Mammary epithelial cell (primary cell): ENCODE measurements at regions not wholly inside any gene's neighbourhood (a gene's known extent, or its start where the extent isn't known, plus 50 kb on each side); places are given as distances from the start of the nearest gene placed in this dataset.

Source experiments
- EZH2 ChIP-seq: IDR thresholded peaks from 2 replicates; pipeline ENCODE4 v1.6.1; 2012; ENCODE audit warnings: low read length, inconsistent platforms, borderline replicate concordance
- TF ChIP-seq, protein P1 (sequence below), 2 donors: IDR thresholded peaks in 1 of 2; conservative IDR thresholded peaks in 1 of 2; 2 replicates each; pipeline ENCODE4 v1.5.1; 2011 to 2012; ENCODE audit warnings: inconsistent platforms in 2 of 2, low read length in 2 of 2, mild to moderate bottlenecking in 2 of 2, control low read depth in 1 of 2, low read depth in 1 of 2; ENCODE audit not compliant: insufficient read depth in 1 of 2; ENCODE audit errors: extremely low read depth in 1 of 2

DNA sequence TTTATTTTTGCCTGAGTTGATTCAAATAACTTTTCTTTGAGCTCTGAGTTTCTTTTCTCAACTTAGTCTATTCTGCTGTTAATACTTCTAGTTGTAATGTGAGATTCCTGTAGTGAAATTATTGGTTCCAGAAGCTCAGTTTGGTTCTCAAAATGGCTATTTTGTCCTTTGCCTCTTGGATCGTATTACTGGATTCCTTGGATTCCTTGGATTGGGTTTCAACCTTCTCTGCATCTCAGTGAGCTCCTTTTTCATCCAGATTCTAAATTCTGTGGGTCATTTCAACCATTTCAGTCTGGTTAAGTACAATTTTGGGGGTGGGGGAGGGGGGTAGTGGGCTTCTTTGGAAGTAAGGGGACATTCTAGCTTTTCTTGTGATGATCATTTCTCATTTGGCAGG, 341.1 kb upstream of the CNTN5 start:
- TF ChIP-seq, protein P1, sequence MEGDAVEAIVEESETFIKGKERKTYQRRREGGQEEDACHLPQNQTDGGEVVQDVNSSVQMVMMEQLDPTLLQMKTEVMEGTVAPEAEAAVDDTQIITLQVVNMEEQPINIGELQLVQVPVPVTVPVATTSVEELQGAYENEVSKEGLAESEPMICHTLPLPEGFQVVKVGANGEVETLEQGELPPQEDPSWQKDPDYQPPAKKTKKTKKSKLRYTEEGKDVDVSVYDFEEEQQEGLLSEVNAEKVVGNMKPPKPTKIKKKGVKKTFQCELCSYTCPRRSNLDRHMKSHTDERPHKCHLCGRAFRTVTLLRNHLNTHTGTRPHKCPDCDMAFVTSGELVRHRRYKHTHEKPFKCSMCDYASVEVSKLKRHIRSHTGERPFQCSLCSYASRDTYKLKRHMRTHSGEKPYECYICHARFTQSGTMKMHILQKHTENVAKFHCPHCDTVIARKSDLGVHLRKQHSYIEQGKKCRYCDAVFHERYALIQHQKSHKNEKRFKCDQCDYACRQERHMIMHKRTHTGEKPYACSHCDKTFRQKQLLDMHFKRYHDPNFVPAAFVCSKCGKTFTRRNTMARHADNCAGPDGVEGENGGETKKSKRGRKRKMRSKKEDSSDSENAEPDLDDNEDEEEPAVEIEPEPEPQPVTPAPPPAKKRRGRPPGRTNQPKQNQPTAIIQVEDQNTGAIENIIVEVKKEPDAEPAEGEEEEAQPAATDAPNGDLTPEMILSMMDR (conservative IDR thresholded peaks at IDR 0.05 in 1 of 2, IDR thresholded peaks at IDR 0.05 in 1 of 2; ENCODE audit: extremely low read depth in 1 of 2, insufficient read depth in 1 of 2, low read depth in 1 of 2, low read length in 2 of 2): no peak
- TF ChIP-seq EZH2: no peak
